GM10248 (cell line): ENCODE measurements at regions not wholly inside any gene's neighbourhood (a gene's known extent, or its start where the extent isn't known, plus 50 kb on each side); places are given as distances from the start of the nearest gene placed in this dataset.

Experiments
- CTCF ChIA-PET: fragments of 300-600 bp; sonication (Branson Sonifier 250); formaldehyde crosslinking; extraction: SDS; loops from one replicate; lab custom pipeline; 2021; ENCODE audit warnings: antibody characterized with exemption; lab: Yijun Ruan, JAX
- POLR2A ChIA-PET: fragments of 350-650 bp; sonication (Branson Sonifier 250); formaldehyde crosslinking; extraction: SDS; loops from one replicate; lab custom pipeline; 2020; ENCODE audit warnings: antibody characterized with exemption; lab: Yijun Ruan, JAX
- DNase-seq: peaks from one replicate; pipeline ENCODE4 v3.0.0; 2012; ENCODE audit errors: extremely low spot score
- TF ChIP-seq, protein P1 (sequence below): IDR thresholded peaks from 2 replicates; pipeline ENCODE4 v1.5.1; 2012; ENCODE audit warnings: mild to moderate bottlenecking, low read depth; ENCODE audit errors: extremely low read depth, missing control alignments, control extremely low read depth

DNA sequence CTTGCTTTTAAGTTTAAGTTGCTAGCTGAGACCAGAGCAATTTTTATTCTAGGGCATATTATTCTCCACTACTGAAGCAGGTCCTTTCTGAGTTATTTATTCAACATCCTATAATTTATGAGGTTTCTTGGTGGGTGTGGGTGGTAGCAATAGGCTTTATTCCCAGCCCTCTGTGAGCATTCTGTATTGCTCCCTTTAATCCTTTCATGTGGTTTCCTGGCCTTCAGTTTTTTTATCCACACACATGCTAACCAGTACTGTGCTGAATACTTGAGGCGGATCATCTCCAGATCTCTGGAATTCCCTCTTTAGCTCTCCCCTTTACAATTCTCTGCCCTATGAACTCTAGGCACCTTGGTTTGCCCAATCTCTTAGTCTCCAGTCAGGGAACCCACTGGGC is 91.8 kb upstream of the GLRA1 start:
- CTCF ChIA-PET = no interaction called here

DNA sequence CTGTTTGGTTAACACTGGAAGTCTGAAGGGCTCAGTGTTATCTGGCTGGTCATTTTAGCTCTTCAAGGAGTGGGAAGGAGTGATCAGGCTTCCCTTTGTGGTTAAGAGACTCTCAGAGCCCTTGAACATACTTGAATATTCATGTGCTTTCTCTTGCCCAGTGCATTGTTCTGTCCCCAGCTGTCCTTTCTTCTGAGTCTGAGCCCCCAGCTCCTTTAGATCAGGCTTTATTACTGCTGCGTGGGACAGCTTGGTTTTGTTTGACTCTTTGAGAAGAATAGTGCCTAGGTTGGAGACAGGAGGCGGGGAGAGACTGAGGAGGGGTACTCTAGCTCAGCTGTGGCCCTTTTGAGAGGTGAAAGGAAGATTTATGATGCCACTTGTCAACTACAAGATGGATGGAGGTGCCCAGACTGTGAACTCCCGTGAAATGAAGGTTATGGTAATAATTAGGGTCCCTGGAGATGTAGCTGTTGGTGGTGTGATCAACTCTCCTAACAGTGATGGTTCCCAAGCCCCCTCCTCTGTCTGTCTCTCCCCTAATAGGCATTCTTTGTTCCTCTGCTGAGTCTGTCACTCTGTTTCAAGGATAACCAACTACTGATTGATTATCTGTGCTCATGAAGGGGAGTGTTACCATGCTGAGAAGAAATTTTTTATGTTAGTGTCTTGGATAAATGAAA is 83.1 kb upstream of the GLRA1 start:
- POLR2A ChIA-PET = no interaction called here
- CTCF ChIA-PET = interaction anchor here (1.2 kb wide), 1 partner anchor 15 kb away, joined by 3 read pairs; no protein-coding TSS in a partner anchor
- TF ChIP-seq, protein P1, sequence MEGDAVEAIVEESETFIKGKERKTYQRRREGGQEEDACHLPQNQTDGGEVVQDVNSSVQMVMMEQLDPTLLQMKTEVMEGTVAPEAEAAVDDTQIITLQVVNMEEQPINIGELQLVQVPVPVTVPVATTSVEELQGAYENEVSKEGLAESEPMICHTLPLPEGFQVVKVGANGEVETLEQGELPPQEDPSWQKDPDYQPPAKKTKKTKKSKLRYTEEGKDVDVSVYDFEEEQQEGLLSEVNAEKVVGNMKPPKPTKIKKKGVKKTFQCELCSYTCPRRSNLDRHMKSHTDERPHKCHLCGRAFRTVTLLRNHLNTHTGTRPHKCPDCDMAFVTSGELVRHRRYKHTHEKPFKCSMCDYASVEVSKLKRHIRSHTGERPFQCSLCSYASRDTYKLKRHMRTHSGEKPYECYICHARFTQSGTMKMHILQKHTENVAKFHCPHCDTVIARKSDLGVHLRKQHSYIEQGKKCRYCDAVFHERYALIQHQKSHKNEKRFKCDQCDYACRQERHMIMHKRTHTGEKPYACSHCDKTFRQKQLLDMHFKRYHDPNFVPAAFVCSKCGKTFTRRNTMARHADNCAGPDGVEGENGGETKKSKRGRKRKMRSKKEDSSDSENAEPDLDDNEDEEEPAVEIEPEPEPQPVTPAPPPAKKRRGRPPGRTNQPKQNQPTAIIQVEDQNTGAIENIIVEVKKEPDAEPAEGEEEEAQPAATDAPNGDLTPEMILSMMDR = no peak

More for the DNA sequence above, 91.8 kb upstream of the GLRA1 start:
- POLR2A ChIA-PET = no interaction called here
- TF ChIP-seq, protein P1 = no peak
- no peak for DNase-seq

DNA sequence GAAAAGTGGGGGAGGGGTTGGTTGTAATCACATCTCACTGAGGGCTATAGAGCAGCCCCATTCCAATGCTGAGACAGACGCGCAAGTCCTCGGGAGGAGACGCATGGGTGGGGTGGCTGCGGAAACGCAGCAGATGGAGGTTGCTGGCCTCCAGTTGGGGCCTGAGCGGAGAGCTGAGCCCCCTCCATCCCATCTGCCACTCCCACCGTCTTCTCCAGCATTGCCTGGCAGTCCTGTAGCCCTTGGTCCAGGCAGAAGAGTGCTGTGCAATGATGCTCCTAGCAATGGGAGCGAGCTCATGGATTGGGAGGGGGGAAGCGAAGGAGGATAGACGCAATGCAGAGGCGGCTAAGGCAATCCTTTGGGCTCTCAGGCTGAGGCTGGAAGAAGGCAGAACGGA is 79.4 kb upstream of the GLRA1 start:
- TF ChIP-seq, protein P1 = no peak
- POLR2A ChIA-PET = no interaction called here
- no peak for DNase-seq
- CTCF ChIA-PET = interaction anchor here (1.5 kb wide), 1 partner anchor 9 kb away, joined by 4 read pairs; no protein-coding TSS in a partner anchor

More for the DNA sequence above, 83.1 kb upstream of the GLRA1 start:
- no peak for DNase-seq
